Islet precursor cell (in vitro differentiated cells): ENCODE measurements at regions not wholly inside any gene's neighbourhood (a gene's known extent, or its start where the extent isn't known, plus 50 kb on each side); places are given as distances from the start of the nearest gene placed in this dataset.

Source experiments
- DNase-seq: peaks from one replicate; pipeline ENCODE4 v3.0.0-alpha.2; 2018

- no peak for DNase-seq
These were observed 189.3 kb downstream of the IPO8 start for GRCh38 chr12:30506411-30506810.

- no peak for DNase-seq
These were observed 194.0 kb downstream of the IPO8 start for GRCh38 chr12:30501718-30502117.

- no peak for DNase-seq
These were observed 195.1 kb downstream of the IPO8 start for GRCh38 chr12:30500532-30500931.

- DNase-seq: no peak
These were observed 210.3 kb downstream of the IPO8 start for GRCh38 chr12:30485230-30485890.

- DNase-seq: no peak
These were observed 211.0 kb downstream of the IPO8 start for GRCh38 chr12:30484658-30485057.

- no peak for DNase-seq
These were observed 213.0 kb downstream of the IPO8 start for GRCh38 chr12:30482650-30483049.

- no peak for DNase-seq
These were observed 222.4 kb downstream of the IPO8 start for GRCh38 chr12:30473274-30473673.

GRCh38 chr12:30466093-30466585, 229.5 kb downstream of the IPO8 start:
- DNase-seq: no peak

GRCh38 chr12:30463636-30464035, 232.0 kb downstream of the IPO8 start:
- DNase-seq: no peak

GRCh38 chr12:30462249-30462648, 233.4 kb downstream of the IPO8 start:
- DNase-seq: no peak

- no peak for DNase-seq
These were observed 234.5 kb downstream of the IPO8 start for GRCh38 chr12:30461026-30461615.

GRCh38 chr12:30458453-30458852, 237.2 kb downstream of the IPO8 start:
- no peak for DNase-seq

- DNase-seq: no peak
These were observed 237.9 kb downstream of the IPO8 start for GRCh38 chr12:30457621-30458289.

GRCh38 chr12:30450872-30451271, 244.8 kb downstream of the IPO8 start:
- DNase-seq: no peak

GRCh38 chr12:30450226-30450625, 245.4 kb downstream of the IPO8 start:
- no peak for DNase-seq

GRCh38 chr12:30448038-30448437, 247.6 kb downstream of the IPO8 start:
- DNase-seq: no peak

- DNase-seq: no peak
These were observed 248.5 kb downstream of the IPO8 start for GRCh38 chr12:30447061-30447750.

- DNase-seq: no peak
These were observed 253.2 kb downstream of the IPO8 start for GRCh38 chr12:30442461-30442860.

GRCh38 chr12:30440826-30441602, 254.7 kb downstream of the IPO8 start:
- DNase-seq: peak; percentile 75

- no peak for DNase-seq
These were observed 256.5 kb downstream of the IPO8 start for GRCh38 chr12:30439201-30439600.

GRCh38 chr12:30438601-30439041, 257.0 kb downstream of the IPO8 start:
- no peak for DNase-seq

- DNase-seq: no peak
These were observed 258.1 kb downstream of the IPO8 start for GRCh38 chr12:30437616-30438015.

- DNase-seq: no peak
These were observed 258.6 kb downstream of the IPO8 start for GRCh38 chr12:30437044-30437443.
